Stimulated activated CD4-positive, alpha-beta T cell treated with anti-CD3 and anti-CD28 coated beads, TNF-alpha, amount 100 ng/mL, for 24 hours (primary cell): ENCODE measurements at regions not wholly inside any gene's neighbourhood (a gene's known extent, or its start where the extent isn't known, plus 50 kb on each side); places are given as distances from the start of the nearest gene placed in this dataset.
A peak's percentile ranks its signal among the peaks of the same experiment; 100 is the strongest.

Experiments used
- DNase-seq, 3 experiments: peaks; one replicate each; pipeline ENCODE4 v3.0.0-alpha.2; 2020; ENCODE audit warnings: low read depth in 3 of 3

DNA sequence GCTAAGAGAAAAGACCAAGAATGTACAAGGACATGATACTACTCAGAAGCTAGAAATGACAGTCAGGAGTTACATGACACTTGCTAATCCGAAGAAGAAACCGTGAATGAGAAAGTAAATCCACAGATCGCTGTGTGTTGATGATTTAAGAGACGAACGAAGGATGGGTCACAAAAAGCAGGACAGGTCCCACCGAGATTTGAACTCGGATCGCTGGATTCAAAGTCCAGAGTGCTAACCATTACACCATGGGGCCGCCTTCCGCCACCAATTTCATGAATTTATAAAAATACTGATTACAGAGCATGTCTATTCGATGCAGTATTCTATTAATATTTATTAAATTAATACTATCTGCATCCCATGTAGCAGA is 54.0 kb upstream of the BTN3A2 start:
- peak in 1 of 3 experiments; percentile 56 for DNase-seq

DNA sequence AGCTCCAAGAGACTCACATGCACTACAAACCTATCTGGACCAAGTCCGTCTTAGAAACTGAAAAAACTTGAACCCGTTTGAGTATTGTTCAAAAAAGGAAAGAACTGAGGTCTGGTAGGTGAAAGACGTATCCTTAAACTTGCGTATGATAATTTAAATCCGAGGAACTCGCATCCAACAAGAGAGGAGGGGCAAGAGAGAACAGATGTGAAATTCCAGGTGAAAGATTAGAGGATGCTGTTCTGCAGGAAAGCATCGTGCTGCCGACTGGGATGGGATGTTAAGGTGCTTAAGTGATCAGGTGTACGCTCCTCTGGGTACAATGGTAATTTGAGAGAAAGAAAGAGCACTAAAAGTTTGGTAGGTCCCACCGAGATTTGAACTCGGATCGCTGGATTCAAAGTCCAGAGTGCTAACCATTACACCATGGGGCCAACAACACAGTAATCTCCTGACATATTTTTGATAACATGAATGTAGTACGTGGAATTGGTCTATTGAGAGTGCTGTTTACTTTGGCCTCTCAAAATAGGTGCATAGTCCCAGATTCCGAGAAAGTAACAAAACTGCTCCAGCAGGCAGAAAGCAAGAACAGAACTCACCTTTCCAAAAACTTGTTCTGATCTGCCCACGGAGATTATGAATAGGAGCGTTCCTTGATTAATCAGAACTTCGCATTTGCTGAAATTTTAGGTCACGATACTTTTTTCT is 53.5 kb upstream of the BTN3A2 start:
- DNase-seq, result peak in 2 of 3 experiments; percentile 51 to 53

DNA sequence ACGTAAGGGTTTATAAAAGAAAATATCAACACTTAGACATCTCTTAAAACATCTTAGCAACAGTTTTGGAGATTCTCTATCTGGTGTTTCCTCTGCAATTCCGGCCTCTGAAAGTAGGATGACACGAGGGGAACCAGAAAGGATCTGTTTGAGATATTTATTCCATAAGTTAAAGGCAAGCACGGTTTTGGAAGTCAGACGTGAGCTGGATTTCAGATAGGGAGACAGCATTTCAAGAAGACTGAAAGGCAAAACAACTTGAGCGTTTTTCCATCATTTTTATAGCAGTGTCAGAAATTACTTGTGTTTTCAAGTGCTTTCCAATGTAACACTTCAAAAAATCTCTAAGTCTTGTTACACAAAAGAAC is 52.9 kb upstream of the BTN3A2 start:
- no peak for DNase-seq

DNA sequence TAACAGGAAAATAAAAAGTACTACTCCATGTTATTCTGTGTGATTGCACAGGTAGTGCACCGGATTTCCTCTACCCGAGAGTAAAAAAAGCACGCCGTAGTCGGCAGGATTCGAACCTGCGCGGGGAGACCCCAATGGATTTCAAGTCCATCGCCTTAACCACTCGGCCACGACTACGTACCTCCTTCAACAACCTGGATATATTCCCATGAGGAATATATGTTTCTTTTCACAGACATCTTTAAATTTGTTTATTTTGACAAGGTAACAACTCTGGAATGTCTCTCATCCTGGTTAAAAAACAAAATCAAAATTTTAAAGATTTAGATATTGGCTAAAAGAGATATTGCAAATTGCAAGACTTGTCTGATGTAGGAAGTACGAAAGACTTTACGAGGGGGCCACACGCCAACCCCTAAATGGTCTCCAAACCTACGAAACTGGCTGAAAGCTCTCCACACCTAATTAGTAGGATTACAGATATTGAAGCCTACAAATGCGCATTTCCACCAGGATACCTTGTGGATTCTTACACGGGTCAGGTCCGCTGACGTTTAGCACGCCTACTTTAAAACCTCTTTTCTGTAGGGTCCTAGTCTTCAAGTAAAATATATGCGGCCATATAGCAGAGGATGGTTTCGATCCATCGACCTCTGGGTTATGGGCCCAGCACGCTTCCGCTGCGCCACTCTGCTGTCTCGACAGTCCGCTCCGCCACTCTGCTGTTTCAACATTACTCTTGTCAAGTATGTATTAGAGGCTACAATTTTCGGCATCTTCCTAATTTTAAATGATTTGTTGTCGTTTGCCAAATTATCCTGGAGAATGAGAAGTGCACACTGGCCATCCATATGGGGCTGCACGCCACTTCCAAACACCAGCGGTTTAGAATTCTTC is 52.2 kb upstream of the BTN3A2 start:
- peak; percentile 71 to 85 (median 80) for DNase-seq
